Stimulated activated naive B cell treated with anti-CD40 and anti-IgM and Interleukin-4, amounts not matched to agents 10 μg/mL and 1 μg/mL and 100 μg/mL, for 72 hours (primary cell): ENCODE measurements at regions not wholly inside any gene's neighbourhood (a gene's known extent, or its start where the extent isn't known, plus 50 kb on each side); places are given as distances from the start of the nearest gene placed in this dataset.
"Not testable (repeated sequence)": the region's sequence is repeated elsewhere in the genome, so short reads cannot be mapped to it uniquely, and the experiment has no call there.

ENCODE experiments used
- ATAC-seq, 2 donors: fragments of 150-1000 bp; cut with Tn5 transposase; replicated peaks; 2 replicates each; pipeline ENCODE4 v1.10.0; 2021; ENCODE audit warnings: moderate library complexity in 1 of 2
- DNase-seq: peaks from one replicate; pipeline ENCODE4 v3.0.0; 2021
- H3K27ac Mint-ChIP-seq: one replicate; pipeline ENCODE4 v1.8.0; 2022; ENCODE audit warnings: mild to moderate bottlenecking, mixed read lengths
- H3K27me3 Mint-ChIP-seq, 2 donors: one replicate each; pipeline ENCODE4 v1.8.0; 2022; ENCODE audit warnings: mixed read lengths in 2 of 2
- H3K36me3 Mint-ChIP-seq, 2 donors: one replicate each; pipeline ENCODE4 v1.8.0; 2022; ENCODE audit warnings: mixed read lengths in 2 of 2, mild to moderate bottlenecking in 1 of 2
- H3K4me1 Mint-ChIP-seq, 2 donors: one replicate each; pipeline ENCODE4 v1.8.0; 2022; ENCODE audit warnings: mixed read lengths in 2 of 2, mild to moderate bottlenecking in 1 of 2
- H3K4me3 Mint-ChIP-seq, 2 donors: one replicate each; pipeline ENCODE4 v1.8.0; 2022; ENCODE audit warnings: mild to moderate bottlenecking in 2 of 2, mixed read lengths in 2 of 2, moderate library complexity in 1 of 2
- H3K9me3 Mint-ChIP-seq, 2 donors: one replicate each; pipeline ENCODE4 v1.8.0; 2022; ENCODE audit warnings: mixed read lengths in 2 of 2, mild to moderate bottlenecking in 1 of 2

- H3K27ac Mint-ChIP-seq, H3K4me3 Mint-ChIP-seq, ATAC-seq, H3K27me3 Mint-ChIP-seq, H3K4me1 Mint-ChIP-seq, H3K36me3 Mint-ChIP-seq, H3K9me3 Mint-ChIP-seq, DNase-seq: not testable (repeated sequence)
Observed at GRCh38 chr2:87573386-87574192, 174.3 kb upstream of the PLGLB2 start.

DNA sequence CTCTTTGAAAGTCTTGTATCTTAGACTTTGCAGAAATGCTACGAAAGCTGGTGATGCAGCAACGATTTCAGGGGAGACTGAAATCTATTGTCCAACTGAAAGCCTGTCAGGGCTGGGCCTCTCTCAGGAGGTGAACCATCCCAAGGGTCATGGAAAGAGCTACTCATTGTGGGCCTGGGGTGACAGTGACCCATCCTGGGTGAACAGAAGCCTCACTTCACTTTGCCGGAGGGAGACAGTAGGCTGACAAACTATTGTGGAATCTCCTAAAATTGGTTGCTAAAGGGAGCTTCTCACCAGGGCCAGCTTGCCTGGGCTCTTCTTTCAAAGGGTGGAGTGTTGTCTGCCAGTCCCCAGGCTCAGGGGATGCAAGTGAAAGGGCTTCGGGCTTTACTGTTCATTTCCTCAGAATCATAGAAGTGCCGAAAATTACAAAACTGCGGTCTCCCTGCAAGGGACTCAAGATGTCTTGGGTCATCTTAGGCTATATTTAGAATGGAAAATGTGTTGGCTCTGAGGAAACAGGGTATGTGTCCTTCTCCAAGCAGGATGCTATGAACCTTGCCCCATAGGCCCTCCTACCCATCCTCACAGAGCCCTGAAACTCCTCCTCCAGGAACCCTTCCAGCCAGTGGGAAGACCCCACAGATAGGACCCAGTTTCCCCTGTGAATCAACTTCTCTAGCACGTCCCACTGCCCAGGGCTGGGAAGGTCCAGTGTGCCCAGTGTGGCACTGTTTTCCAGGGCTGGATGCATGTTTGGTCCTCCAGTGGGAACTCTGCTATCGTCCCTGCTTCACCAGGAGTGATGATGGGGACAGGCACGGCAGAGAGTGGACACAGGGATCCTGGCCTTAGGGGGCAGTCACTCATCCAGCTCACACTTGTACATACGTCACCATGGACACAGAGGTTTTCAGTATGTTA, 173.4 kb upstream of the PLGLB2 start:
- not testable (repeated sequence) for ATAC-seq, H3K36me3 Mint-ChIP-seq, DNase-seq, H3K27me3 Mint-ChIP-seq, H3K4me1 Mint-ChIP-seq, H3K27ac Mint-ChIP-seq, H3K4me3 Mint-ChIP-seq, H3K9me3 Mint-ChIP-seq

DNA sequence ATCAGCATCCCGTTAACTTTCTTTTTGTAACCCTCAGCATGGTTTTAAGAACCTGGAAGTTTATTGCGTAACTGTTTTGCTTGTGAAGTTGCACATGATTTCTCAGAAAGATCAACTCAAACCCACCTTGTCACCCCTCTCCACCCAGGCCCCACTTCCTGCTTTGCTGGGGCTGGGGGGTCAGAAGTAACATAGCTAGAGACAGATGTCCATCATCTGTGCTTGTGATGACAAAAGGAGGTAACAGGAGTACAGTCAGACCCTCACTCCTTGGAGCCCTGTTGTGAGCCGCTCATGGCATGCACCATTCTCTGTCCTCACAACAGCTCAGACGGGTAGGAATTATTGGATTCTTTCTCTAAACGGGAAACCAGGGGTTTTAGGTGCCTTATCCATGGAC, 172.7 kb upstream of the PLGLB2 start:
- not testable (repeated sequence) for H3K4me3 Mint-ChIP-seq, H3K4me1 Mint-ChIP-seq, DNase-seq, H3K9me3 Mint-ChIP-seq, ATAC-seq, H3K27me3 Mint-ChIP-seq, H3K36me3 Mint-ChIP-seq, H3K27ac Mint-ChIP-seq

- not testable (repeated sequence) for H3K9me3 Mint-ChIP-seq, H3K27ac Mint-ChIP-seq, ATAC-seq, H3K4me3 Mint-ChIP-seq, H3K4me1 Mint-ChIP-seq, DNase-seq, H3K27me3 Mint-ChIP-seq, H3K36me3 Mint-ChIP-seq
Observed at GRCh38 chr2:87577358-87577757, 170.5 kb upstream of the PLGLB2 start.

GRCh38 chr2:87582152-87582551, 165.7 kb upstream of the PLGLB2 start:
- ATAC-seq: peak; percentile 91 to 92
- not testable (repeated sequence) for H3K36me3 Mint-ChIP-seq, H3K9me3 Mint-ChIP-seq, H3K4me3 Mint-ChIP-seq, DNase-seq, H3K4me1 Mint-ChIP-seq, H3K27me3 Mint-ChIP-seq, H3K27ac Mint-ChIP-seq

DNA sequence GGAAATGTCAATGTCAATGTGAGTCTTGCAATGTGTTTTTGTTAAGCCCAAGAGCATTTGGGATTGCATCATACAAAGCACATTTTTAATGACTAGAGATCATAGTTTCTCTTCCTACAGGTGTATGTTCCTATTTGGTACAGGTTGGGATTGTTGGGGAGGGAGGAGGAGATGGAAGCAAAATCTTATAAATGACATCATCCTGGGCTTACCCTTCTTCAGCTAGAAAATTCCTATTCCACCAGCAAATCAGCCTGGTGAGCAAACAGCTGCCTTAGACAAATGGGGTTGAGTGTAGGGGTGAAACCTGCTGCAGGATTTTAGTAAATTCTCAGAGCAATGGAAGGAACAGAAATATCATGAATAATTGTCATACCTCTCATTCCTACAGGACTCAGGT, 165.3 kb upstream of the PLGLB2 start:
- H3K4me1 Mint-ChIP-seq, DNase-seq, H3K27ac Mint-ChIP-seq, H3K27me3 Mint-ChIP-seq, H3K4me3 Mint-ChIP-seq, H3K9me3 Mint-ChIP-seq, H3K36me3 Mint-ChIP-seq: not testable (repeated sequence)
- ATAC-seq: peak; percentile 33

DNA sequence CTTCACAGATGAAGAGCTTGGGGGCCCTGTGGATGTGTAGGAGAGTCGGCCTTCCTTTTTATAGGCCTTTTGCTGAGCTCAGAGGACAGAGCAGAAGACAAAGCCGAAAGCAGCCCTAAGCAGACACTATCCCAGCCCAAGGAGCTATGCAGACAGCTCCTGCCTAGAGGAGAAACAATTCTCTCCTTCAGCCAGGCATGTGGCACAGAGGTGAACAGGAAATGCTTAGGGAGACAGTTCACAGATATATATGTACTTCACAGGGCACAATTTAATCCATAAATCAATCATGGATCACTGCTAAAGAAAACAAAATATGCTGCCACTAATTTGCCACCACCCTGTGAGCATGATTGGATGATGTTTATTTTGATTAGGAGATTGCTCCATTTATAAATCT, 164.5 kb upstream of the PLGLB2 start:
- H3K36me3 Mint-ChIP-seq, H3K4me1 Mint-ChIP-seq, H3K27me3 Mint-ChIP-seq, H3K4me3 Mint-ChIP-seq, H3K9me3 Mint-ChIP-seq, ATAC-seq, DNase-seq: not testable (repeated sequence)
- peak overlapping the region; percentile 42 for H3K27ac Mint-ChIP-seq

- H3K9me3 Mint-ChIP-seq, H3K4me3 Mint-ChIP-seq, H3K36me3 Mint-ChIP-seq, H3K4me1 Mint-ChIP-seq, H3K27me3 Mint-ChIP-seq, ATAC-seq, DNase-seq: not testable (repeated sequence)
- H3K27ac Mint-ChIP-seq: peak overlapping the region; percentile 42
Observed at GRCh38 chr2:87583803-87584202, 164.1 kb upstream of the PLGLB2 start.

GRCh38 chr2:87584268-87584906, 163.5 kb upstream of the PLGLB2 start:
- not testable (repeated sequence) for H3K4me1 Mint-ChIP-seq, ATAC-seq, H3K36me3 Mint-ChIP-seq, H3K9me3 Mint-ChIP-seq, H3K27me3 Mint-ChIP-seq, DNase-seq
- peak overlapping the region; percentile 20 for H3K27ac Mint-ChIP-seq
- peak overlapping the region in 1 of 2 donors; percentile 52 for H3K4me3 Mint-ChIP-seq

GRCh38 chr2:87587934-87588333, 160.0 kb upstream of the PLGLB2 start:
- ATAC-seq, DNase-seq, H3K4me3 Mint-ChIP-seq, H3K27ac Mint-ChIP-seq, H3K4me1 Mint-ChIP-seq, H3K9me3 Mint-ChIP-seq, H3K27me3 Mint-ChIP-seq: not testable (repeated sequence)
- H3K36me3 Mint-ChIP-seq: peaks cover 8 to 12% of the 10 kb centered on the region in 2 donors

DNA sequence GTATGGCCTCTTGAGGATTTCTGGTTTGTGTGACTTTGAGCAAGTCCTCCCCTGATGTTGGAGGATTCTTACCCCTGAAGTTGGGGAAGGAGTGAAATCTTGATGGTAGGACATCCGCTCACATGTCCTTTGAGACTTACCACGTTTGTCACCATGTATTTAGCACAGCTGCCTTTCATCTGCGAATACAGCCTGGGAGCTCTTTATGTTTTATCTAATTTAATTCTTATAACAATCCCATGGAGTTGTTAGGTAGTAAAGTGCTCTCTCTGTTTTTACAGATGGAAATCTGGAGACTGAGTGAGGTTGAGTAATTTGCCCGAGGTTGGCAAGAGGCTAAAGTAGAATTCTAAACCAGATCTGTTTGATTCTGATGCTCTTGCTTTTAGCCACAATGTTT, 154.9 kb upstream of the PLGLB2 start:
- not testable (repeated sequence) for H3K9me3 Mint-ChIP-seq, H3K4me3 Mint-ChIP-seq, DNase-seq, H3K27ac Mint-ChIP-seq, H3K4me1 Mint-ChIP-seq, H3K27me3 Mint-ChIP-seq, ATAC-seq, H3K36me3 Mint-ChIP-seq

DNA sequence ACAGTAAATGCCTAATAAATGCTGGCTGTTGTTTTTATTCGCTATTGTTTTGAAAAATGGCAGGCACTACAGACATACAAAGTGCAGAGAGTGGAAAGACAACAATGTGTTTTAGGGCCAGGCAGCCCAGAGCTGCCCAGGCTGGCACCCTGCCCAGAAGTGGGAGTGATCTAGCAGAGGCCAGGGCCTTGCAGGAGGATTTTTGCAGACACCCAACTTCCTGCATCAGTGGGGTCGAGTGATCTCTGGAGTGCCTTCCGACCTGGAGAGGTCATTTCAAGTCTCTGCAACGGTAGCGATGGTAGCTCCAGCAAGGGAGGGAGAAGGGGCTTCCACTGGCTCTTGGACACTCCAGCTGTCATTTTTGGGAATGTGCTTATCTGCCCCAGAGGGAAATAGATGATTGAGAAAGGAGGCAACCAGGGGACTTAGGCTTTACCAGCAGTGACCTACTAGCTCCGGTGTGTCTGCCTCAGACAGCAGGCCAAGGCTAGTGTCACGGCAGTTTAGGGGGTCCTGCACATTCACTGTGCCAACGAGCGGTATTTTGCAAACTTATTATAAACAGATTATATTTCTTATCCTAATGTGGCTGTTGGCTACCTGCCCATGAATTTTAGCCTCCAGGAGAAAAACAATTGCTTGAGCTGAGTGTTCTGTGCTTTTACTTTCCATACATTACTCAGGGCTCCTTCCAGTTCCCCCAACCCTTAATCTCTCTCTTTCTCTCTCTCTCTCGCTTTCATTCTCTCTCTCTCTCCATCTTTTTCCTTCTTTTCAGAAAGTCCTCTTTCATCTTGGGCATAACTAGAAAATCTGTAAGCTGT, 153.9 kb upstream of the PLGLB2 start:
- not testable (repeated sequence) for H3K4me1 Mint-ChIP-seq, H3K27me3 Mint-ChIP-seq, H3K9me3 Mint-ChIP-seq, DNase-seq, H3K4me3 Mint-ChIP-seq, H3K36me3 Mint-ChIP-seq
- H3K27ac Mint-ChIP-seq: peak overlapping the region; percentile 71
- ATAC-seq: peak; percentile 46 to 69

- not testable (repeated sequence) for H3K4me3 Mint-ChIP-seq, DNase-seq, H3K27me3 Mint-ChIP-seq, H3K36me3 Mint-ChIP-seq, ATAC-seq, H3K9me3 Mint-ChIP-seq, H3K4me1 Mint-ChIP-seq
- peak overlapping the region; percentile 71 for H3K27ac Mint-ChIP-seq
Observed at GRCh38 chr2:87594611-87594992, 153.3 kb upstream of the PLGLB2 start.

DNA sequence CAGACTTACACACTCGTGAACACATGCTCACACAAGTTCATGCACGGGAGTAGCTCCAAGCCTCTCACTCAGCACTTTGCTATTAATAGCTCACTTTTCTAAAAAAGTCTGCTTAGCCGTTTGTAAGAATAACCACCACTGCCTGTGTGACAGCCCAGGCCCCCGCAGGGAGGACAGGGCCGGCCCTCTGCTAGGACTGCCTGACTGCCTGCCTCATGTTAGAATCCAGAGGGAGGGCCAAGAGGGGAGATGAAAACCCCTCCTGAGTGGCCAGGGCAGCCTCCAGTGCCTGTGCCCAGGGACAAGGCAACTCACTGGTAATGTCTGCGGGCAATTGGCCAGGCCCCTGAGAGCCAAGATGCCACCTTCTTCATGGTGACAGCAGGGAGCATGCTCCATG, 152.9 kb upstream of the PLGLB2 start:
- H3K4me1 Mint-ChIP-seq, H3K9me3 Mint-ChIP-seq, H3K4me3 Mint-ChIP-seq, H3K27me3 Mint-ChIP-seq, H3K27ac Mint-ChIP-seq, ATAC-seq, H3K36me3 Mint-ChIP-seq, DNase-seq: not testable (repeated sequence)
